ENCODE measurements at regions not wholly inside any gene's neighbourhood (a gene's known extent, or its start where the extent isn't known, plus 50 kb on each side); places are given as distances from the start of the nearest gene placed in this dataset.
"Not testable (repeated sequence)": the region's sequence is repeated elsewhere in the genome, so short reads cannot be mapped to it uniquely, and the experiment has no call there.

- H3K9me3 ChIP-seq = peaks cover 41% of the 10 kb centered on the region
- not testable (repeated sequence) for H3K36me3 ChIP-seq; H3K4me1 ChIP-seq (ENCODE audit: control insufficient read depth in 1 of 2, low read depth in 2 of 2); H3K27ac ChIP-seq; H3K4me3 ChIP-seq; ATAC-seq (ENCODE audit: insufficient number of reproducible peaks, low FRiP score, low read depth); H3K27me3 ChIP-seq (replicated peaks; ENCODE audit: insufficient read depth); DNase-seq (ENCODE audit: low spot score)
These were observed 56.8 kb downstream of the SCGB2B2 start for GRCh38 chr19:34620134-34620533.

GRCh38 chr19:34618410-34618809, 58.5 kb downstream of the SCGB2B2 start:
- H3K27ac ChIP-seq = no peak overlapping the region
- H3K36me3 ChIP-seq = no peaks in the 10 kb centered on the region
- H3K4me3 ChIP-seq = no peak overlapping the region
- no peaks in the 10 kb centered on the region for H3K4me1 ChIP-seq (ENCODE audit: control insufficient read depth in 1 of 2, low read depth in 2 of 2)
- ATAC-seq (ENCODE audit: insufficient number of reproducible peaks, low FRiP score, low read depth) (no peak), DNase-seq (ENCODE audit: low spot score) (no peak)
- TF ChIP-seq CTCF (IDR thresholded peaks at IDR 0.05) = no peak
- peaks cover 53% of the 10 kb centered on the region for H3K9me3 ChIP-seq
- no peaks in the 10 kb centered on the region for H3K27me3 ChIP-seq (replicated peaks; ENCODE audit: insufficient read depth)

- H3K4me3 ChIP-seq; H3K4me1 ChIP-seq (ENCODE audit: control insufficient read depth in 1 of 2, low read depth in 2 of 2); H3K27ac ChIP-seq; DNase-seq (ENCODE audit: low spot score); H3K27me3 ChIP-seq (replicated peaks; ENCODE audit: insufficient read depth); H3K36me3 ChIP-seq; ATAC-seq (ENCODE audit: insufficient number of reproducible peaks, low FRiP score, low read depth): not testable (repeated sequence)
- H3K9me3 ChIP-seq = peaks cover 52% of the 10 kb centered on the region
These were observed 59.0 kb downstream of the SCGB2B2 start for GRCh38 chr19:34617996-34618395.

GRCh38 chr19:34603003-34603402, 74.0 kb downstream of the SCGB2B2 start:
- ATAC-seq (ENCODE audit: insufficient number of reproducible peaks, low FRiP score, low read depth) = no peak

GRCh38 chr19:34601071-34601470, 75.9 kb downstream of the SCGB2B2 start:
- no peak for ATAC-seq (ENCODE audit: insufficient number of reproducible peaks, low FRiP score, low read depth)
- H3K9me3 ChIP-seq = peaks cover 8% of the 10 kb centered on the region
- no peak for TF ChIP-seq CTCF (IDR thresholded peaks at IDR 0.05)
- no peaks in the 10 kb centered on the region for H3K36me3 ChIP-seq
- no peak for DNase-seq (ENCODE audit: low spot score)
- H3K27ac ChIP-seq = no peak overlapping the region
- H3K4me3 ChIP-seq = no peak overlapping the region
- H3K4me1 ChIP-seq (ENCODE audit: control insufficient read depth in 1 of 2, low read depth in 2 of 2) = no peaks in the 10 kb centered on the region
- H3K27me3 ChIP-seq (replicated peaks; ENCODE audit: insufficient read depth) = no peaks in the 10 kb centered on the region

More at GRCh38 chr19:34603003-34603402, 74.0 kb downstream of the SCGB2B2 start:
- no peak for TF ChIP-seq CTCF (IDR thresholded peaks at IDR 0.05)
- H3K4me3 ChIP-seq = no peak overlapping the region
- no peaks in the 10 kb centered on the region for H3K27me3 ChIP-seq (replicated peaks; ENCODE audit: insufficient read depth)
- no peak for DNase-seq (ENCODE audit: low spot score)
- H3K27ac ChIP-seq = no peak overlapping the region
- H3K4me1 ChIP-seq (ENCODE audit: control insufficient read depth in 1 of 2, low read depth in 2 of 2) = no peaks in the 10 kb centered on the region
- no peaks in the 10 kb centered on the region for H3K36me3 ChIP-seq
- peaks cover 13% of the 10 kb centered on the region for H3K9me3 ChIP-seq

GRCh38 chr19:34600366-34600765, 76.6 kb downstream of the SCGB2B2 start:
- ATAC-seq (ENCODE audit: insufficient number of reproducible peaks, low FRiP score, low read depth) (no peak), DNase-seq (ENCODE audit: low spot score) (no peak)
- H3K27ac ChIP-seq = no peak overlapping the region
- no peak for TF ChIP-seq CTCF (IDR thresholded peaks at IDR 0.05)
- H3K36me3 ChIP-seq = no peaks in the 10 kb centered on the region
- H3K27me3 ChIP-seq (replicated peaks; ENCODE audit: insufficient read depth) = no peaks in the 10 kb centered on the region
- H3K4me1 ChIP-seq (ENCODE audit: control insufficient read depth in 1 of 2, low read depth in 2 of 2) = no peaks in the 10 kb centered on the region
- H3K9me3 ChIP-seq = peaks cover 5% of the 10 kb centered on the region
- no peak overlapping the region for H3K4me3 ChIP-seq

Data from thoracic aorta (tissue), 2 donors.